AG09319 (cell line): ENCODE measurements at regions not wholly inside any gene's neighbourhood (a gene's known extent, or its start where the extent isn't known, plus 50 kb on each side); places are given as distances from the start of the nearest gene placed in this dataset.

Experiments used
- DNase-seq: peaks from one replicate; pipeline ENCODE4 v3.0.0-alpha.2; 2010; ENCODE audit warnings: low read depth; ENCODE audit errors: extremely low read depth
- TF ChIP-seq, protein P1 (sequence below): IDR thresholded peaks from 2 replicates; pipeline ENCODE4 v1.5.1; 2011; ENCODE audit warnings: low read depth, mild to moderate bottlenecking, inconsistent platforms, low read length, moderate library complexity

DNA sequence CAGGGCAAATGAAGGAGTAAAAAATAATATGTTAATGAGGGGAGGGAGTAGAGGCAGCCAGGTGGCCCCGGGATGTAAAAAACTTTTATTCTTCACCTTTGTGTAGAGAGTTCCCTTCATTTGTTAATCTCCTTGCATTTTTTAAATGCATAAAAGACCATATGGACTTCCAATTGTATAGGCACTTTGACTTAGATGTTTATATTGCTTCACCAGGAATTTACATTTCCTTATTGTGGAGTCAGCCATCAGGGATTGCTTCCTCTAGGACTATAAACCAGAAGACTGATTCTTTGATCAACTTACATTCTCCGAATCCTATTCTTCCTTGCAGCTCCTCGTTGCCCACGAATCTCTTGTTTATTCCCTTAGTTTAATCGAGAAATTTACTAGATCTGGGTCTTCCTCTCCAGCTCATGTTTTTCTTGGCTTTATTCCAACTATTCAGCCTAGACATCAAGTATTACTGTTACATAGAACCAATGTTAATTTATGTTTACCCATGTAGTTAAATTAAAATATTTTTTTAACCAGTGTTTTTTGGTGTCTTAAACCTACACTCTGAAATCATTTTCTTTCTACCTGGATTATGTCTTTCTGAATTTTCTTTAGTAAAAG lies 1187.0 kb upstream of the SLC10A2 start:
- no peak for DNase-seq
- TF ChIP-seq, protein P1, sequence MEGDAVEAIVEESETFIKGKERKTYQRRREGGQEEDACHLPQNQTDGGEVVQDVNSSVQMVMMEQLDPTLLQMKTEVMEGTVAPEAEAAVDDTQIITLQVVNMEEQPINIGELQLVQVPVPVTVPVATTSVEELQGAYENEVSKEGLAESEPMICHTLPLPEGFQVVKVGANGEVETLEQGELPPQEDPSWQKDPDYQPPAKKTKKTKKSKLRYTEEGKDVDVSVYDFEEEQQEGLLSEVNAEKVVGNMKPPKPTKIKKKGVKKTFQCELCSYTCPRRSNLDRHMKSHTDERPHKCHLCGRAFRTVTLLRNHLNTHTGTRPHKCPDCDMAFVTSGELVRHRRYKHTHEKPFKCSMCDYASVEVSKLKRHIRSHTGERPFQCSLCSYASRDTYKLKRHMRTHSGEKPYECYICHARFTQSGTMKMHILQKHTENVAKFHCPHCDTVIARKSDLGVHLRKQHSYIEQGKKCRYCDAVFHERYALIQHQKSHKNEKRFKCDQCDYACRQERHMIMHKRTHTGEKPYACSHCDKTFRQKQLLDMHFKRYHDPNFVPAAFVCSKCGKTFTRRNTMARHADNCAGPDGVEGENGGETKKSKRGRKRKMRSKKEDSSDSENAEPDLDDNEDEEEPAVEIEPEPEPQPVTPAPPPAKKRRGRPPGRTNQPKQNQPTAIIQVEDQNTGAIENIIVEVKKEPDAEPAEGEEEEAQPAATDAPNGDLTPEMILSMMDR = no peak

DNA sequence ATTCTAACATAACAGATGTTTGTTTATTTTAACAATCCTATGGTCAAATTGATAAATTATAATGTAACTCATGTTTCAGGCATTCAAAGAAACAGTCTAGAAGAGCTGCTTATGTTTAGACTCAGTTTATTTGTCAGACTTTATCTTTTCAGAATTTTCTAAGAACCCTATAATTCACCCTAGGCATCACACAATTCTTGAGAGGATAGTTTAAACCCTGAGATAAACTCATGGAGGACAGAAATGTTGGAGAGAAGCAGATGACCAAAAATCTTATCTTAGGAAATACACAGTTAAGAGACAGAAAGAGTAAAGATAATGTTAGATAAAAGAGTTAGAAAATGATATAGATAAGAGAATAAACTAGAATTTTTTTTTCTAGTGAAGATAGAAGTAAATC lies 1185.7 kb upstream of the SLC10A2 start:
- TF ChIP-seq, protein P1 = no peak
- no peak for DNase-seq

DNA sequence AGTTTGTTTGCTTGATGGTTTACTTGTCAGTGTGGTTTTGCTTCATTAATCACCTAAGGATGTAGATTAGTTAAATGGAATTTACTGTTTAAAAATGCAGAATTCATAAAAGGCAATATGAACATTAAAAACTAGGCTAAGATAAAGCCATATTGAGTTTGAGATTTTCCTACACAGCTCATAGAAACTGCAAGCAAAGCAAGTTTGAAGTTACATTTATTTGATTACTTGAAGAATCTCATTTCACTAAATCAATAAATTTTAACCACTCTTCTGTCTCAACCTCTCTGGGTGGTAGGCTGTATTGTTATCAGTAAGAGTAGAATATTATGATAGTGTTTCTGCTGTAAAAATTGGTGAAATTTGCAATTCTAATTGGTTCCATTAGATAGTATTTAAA lies 1180.7 kb upstream of the SLC10A2 start:
- TF ChIP-seq, protein P1 = no peak
- DNase-seq = no peak

DNA sequence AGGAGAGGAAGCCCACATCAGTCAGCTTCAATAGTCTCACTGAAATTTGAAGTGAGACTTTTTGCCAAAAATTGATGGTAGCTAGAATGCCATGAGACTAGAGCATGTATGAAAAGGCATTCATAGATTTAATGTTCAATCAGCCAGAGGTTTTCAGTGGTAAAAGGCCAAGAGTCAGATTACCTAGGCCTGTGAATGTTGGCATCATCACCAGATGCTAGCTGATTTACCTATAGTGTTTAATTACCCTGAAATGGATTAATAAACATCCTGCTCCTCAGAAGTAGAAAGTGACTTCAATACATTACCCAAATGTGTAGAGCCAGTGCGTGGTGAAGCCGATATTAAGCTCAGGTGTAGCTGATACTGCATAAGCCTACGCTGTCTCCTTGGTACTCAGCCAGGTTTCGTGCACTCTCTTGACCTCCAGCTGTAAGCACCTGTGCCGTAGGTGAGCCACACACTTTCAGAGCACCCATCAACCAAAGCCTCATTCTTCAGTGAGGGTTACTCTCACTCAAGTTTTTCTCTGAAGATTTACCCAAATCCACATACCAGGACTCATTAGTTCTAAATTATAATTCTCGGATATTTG lies 1140.3 kb upstream of the SLC10A2 start:
- TF ChIP-seq, protein P1 = no peak
- DNase-seq = no peak

DNA sequence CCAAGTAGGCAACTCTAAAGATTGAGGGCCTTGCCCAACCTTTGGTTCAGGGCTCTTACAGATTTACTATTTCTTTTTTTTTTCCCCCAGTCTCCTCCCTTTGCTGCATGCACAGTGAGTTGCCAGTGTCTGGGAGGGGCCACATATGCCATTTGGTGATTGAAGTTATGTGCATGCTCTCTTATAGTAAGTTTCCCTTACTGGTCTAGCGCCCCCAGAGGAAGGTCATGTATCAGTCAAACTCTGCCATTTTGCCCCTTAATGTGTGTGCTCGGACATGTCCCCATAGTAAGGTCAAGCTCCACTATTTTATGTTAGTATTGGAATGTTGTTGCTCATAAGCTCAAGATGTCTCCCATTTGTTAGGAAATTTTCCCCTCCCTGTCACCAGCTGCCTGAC lies 1138.0 kb upstream of the SLC10A2 start:
- DNase-seq = no peak
- TF ChIP-seq, protein P1 = no peak

DNA sequence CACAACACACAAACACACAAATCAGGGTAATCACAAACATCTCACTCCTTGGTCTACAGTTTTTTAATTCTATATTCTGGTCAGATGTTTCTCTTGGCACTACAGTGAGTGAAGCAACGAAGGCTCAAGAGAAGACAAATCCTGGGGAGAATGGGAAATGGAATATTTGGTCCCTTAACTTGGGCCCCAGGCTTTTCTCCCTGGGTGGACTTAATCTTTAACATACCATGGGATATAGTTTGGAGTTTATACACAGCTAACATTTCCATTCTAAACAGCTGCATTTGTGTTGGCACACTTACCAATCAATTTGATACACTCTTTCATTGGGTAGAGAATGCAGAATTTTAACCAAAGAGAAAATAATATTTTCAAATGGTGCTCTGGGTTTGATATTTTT lies 1132.6 kb upstream of the SLC10A2 start:
- DNase-seq = no peak
- TF ChIP-seq, protein P1 = no peak

DNA sequence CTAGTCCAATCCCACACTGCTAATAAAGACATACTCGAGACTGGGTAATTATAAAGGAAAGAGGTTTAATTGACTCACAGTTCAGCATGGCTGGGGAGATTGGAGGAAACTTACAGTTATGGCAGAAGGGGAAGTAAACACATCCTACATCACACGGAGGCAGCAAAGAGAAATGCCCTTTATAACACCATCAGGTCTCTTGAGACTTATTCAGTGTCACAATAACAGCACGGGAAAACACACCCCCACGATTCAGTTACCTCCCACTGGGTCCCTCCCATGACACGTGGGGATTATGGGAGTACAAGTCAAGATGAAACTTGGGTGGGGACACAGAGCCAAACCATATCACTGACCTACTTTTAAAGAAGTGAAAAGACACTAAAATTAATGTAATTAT lies 1130.4 kb upstream of the SLC10A2 start:
- TF ChIP-seq, protein P1 = no peak
- no peak for DNase-seq
